MM.1S (cell line): ENCODE measurements at regions not wholly inside any gene's neighbourhood (a gene's known extent, or its start where the extent isn't known, plus 50 kb on each side); places are given as distances from the start of the nearest gene placed in this dataset.

Source experiments
- DNase-seq: peaks from one replicate; pipeline ENCODE4 v3.0.0-alpha.2; 2015
- H2AFZ ChIP-seq: fragments of 300-600 bp; sonication (generic); 2 replicates; pipeline ENCODE4 v1.6.0; 2016; ENCODE audit warnings: antibody characterized with exemption, low read length
- H3F3A ChIP-seq: fragments of 300-600 bp; sonication (generic); 2 replicates; pipeline ENCODE4 v1.6.1; 2016; ENCODE audit warnings: mild to moderate bottlenecking, antibody characterized with exemption, low read length, moderate library complexity, mixed read lengths; ENCODE audit not compliant: insufficient read depth
- H3K27ac ChIP-seq: fragments of 300-600 bp; sonication (generic); 2 replicates; pipeline ENCODE4 v1.5.1; 2016; ENCODE audit warnings: mild to moderate bottlenecking, low read length
- H3K27me3 ChIP-seq: fragments of 300-600 bp; sonication (generic); replicated peaks from 2 replicates; pipeline ENCODE4 v1.6.0; 2016; ENCODE audit warnings: low read length; ENCODE audit not compliant: insufficient read depth
- H3K36me3 ChIP-seq: fragments of 300-600 bp; sonication (generic); replicated peaks from 2 replicates; pipeline ENCODE4 v1.6.1; 2016; ENCODE audit warnings: mild to moderate bottlenecking, low read length, mixed read lengths; ENCODE audit not compliant: insufficient read depth
- H3K4me1 ChIP-seq: fragments of 300-600 bp; sonication (generic); 2 replicates; pipeline ENCODE4 v1.6.1; 2016; ENCODE audit warnings: low read length, mixed read lengths
- H3K4me2 ChIP-seq: fragments of 300-600 bp; sonication (generic); 2 replicates; pipeline ENCODE4 v1.6.0; 2016; ENCODE audit warnings: low read depth, low read length
- H3K4me3 ChIP-seq: fragments of 300-600 bp; sonication (generic); 2 replicates; pipeline ENCODE4 v1.5.1; 2016; ENCODE audit warnings: low read length, mixed read lengths
- H3K79me2 ChIP-seq: fragments of 300-600 bp; sonication (generic); 2 replicates; pipeline ENCODE4 v1.6.1; 2016; ENCODE audit warnings: mixed run types, low read length, mixed read lengths
- H3K9ac ChIP-seq: fragments of 300-600 bp; sonication (generic); 2 replicates; pipeline ENCODE4 v1.6.1; 2016; ENCODE audit warnings: low read length, mixed read lengths
- H3K9me2 ChIP-seq: fragments of 300-600 bp; sonication (generic); replicated peaks from 2 replicates; pipeline ENCODE4 v1.6.1; 2016; ENCODE audit warnings: mild to moderate bottlenecking, low read length, mixed read lengths; ENCODE audit not compliant: insufficient read depth
- H3K9me3 ChIP-seq: fragments of 300-600 bp; sonication (generic); replicated peaks from 2 replicates; pipeline ENCODE4 v1.6.1; 2016; ENCODE audit warnings: mild to moderate bottlenecking, low read length, mixed read lengths; ENCODE audit not compliant: insufficient read depth
- H4K20me1 ChIP-seq: fragments of 300-600 bp; sonication (generic); 2 replicates; pipeline ENCODE4 v1.6.1; 2016; ENCODE audit warnings: mild to moderate bottlenecking, low read length, moderate library complexity, mixed read lengths; ENCODE audit not compliant: insufficient read depth
- CTCF ChIP-seq: fragments of 300-600 bp; sonication (generic); IDR thresholded peaks from 2 replicates; pipeline ENCODE4 v1.5.1; 2016; ENCODE audit warnings: antibody characterized with exemption, low read length, mixed read lengths
- EZH2 ChIP-seq: fragments of 300-600 bp; sonication (generic); optimal IDR thresholded peaks from 2 replicates; pipeline ENCODE3; 2017; ENCODE audit warnings: low read depth, mild to moderate bottlenecking, antibody characterized with exemption, low read length, mixed read lengths
- EZH2phosphoT487 ChIP-seq: fragments of 300-600 bp; sonication (generic); IDR thresholded peaks from 2 replicates; pipeline ENCODE4 v1.6.1; 2018; ENCODE audit warnings: antibody characterized with exemption, low read length

GRCh38 chr13:36526897-36527296 is 94.6 kb downstream of the CCNA1 start:
- Histone ChIP-seq H3K27me3 (no peaks in the 10 kb centered on the region), H3K4me2 (no peak overlapping the region), H3K36me3 (no peaks in the 10 kb centered on the region), H3K79me2 (no peaks in the 10 kb centered on the region), H3K9me3 (no peaks in the 10 kb centered on the region), H3K9me2 (no peaks in the 10 kb centered on the region), H4K20me1 (no peaks in the 10 kb centered on the region), H3F3A (no peaks in the 10 kb centered on the region), H2AFZ (no peak overlapping the region), H3K4me1 (no peaks in the 10 kb centered on the region), H3K27ac (no peak overlapping the region), H3K9ac (no peak overlapping the region), H3K4me3 (no peak overlapping the region)
- no peak for TF ChIP-seq EZH2
- TF ChIP-seq EZH2phosphoT487, result no peak
- TF ChIP-seq CTCF, result no peak
- no peak for DNase-seq

- TF ChIP-seq EZH2, result no peak
- TF ChIP-seq EZH2phosphoT487, result no peak
- no peak for TF ChIP-seq CTCF
- no peak overlapping the region for H3K9ac ChIP-seq
- no peaks in the 10 kb centered on the region for H3K27me3 ChIP-seq
- no peak overlapping the region for H3K4me3 ChIP-seq
- H3K4me1 ChIP-seq, result no peaks in the 10 kb centered on the region
- no peaks in the 10 kb centered on the region for H3K9me3 ChIP-seq
- H3K4me2 ChIP-seq, result no peak overlapping the region
- no peaks in the 10 kb centered on the region for H3K79me2 ChIP-seq
- H4K20me1 ChIP-seq, result no peaks in the 10 kb centered on the region
- DNase-seq, result no peak
- no peak overlapping the region for H2AFZ ChIP-seq
- H3K9me2 ChIP-seq, result no peaks in the 10 kb centered on the region
- H3K36me3 ChIP-seq, result no peaks in the 10 kb centered on the region
- H3F3A ChIP-seq, result no peaks in the 10 kb centered on the region
- H3K27ac ChIP-seq, result no peak overlapping the region
Measured at GRCh38 chr13:36528105-36528504, 95.8 kb downstream of the CCNA1 start.

- DNase-seq, result no peak
- H2AFZ ChIP-seq, result no peak overlapping the region
Measured at GRCh38 chr13:36530050-36530789, 97.9 kb downstream of the CCNA1 start.

More at GRCh38 chr13:36530050-36530789, 97.9 kb downstream of the CCNA1 start:
- Histone ChIP-seq H3F3A (no peaks in the 10 kb centered on the region), H4K20me1 (no peaks in the 10 kb centered on the region), H3K4me2 (no peak overlapping the region), H3K9me2 (no peaks in the 10 kb centered on the region), H3K9me3 (no peaks in the 10 kb centered on the region), H3K79me2 (no peaks in the 10 kb centered on the region), H3K4me1 (no peaks in the 10 kb centered on the region), H3K36me3 (no peaks in the 10 kb centered on the region), H3K4me3 (no peak overlapping the region), H3K9ac (no peak overlapping the region), H3K27me3 (no peaks in the 10 kb centered on the region), H3K27ac (no peak overlapping the region)
- TF ChIP-seq CTCF (no peak), EZH2phosphoT487 (no peak), EZH2 (no peak)
